ENCODE measurements at regions not wholly inside any gene's neighbourhood (a gene's known extent, or its start where the extent isn't known, plus 50 kb on each side); places are given as distances from the start of the nearest gene placed in this dataset.

DNA sequence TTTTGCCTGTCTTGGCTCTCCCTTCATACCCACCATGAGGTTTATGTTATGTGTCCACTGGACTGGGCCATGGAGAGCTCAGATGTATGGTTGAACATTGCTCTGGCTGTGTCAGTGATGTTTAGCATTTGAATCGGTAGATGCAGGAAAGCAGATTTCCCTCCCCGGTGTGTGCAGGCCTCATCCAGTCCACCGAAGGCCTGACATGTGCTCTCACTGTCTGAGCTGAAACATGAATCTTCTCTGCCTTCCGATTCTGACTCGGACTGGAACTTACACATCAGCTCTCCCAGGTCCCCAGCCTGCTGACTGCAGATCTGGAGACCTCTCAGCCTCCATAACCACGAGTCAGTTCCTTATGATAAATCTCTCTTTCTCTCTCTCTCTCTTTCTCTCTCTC lies 72.4 kb upstream of the SLC66A3 start:
- TF ChIP-seq, protein P1, sequence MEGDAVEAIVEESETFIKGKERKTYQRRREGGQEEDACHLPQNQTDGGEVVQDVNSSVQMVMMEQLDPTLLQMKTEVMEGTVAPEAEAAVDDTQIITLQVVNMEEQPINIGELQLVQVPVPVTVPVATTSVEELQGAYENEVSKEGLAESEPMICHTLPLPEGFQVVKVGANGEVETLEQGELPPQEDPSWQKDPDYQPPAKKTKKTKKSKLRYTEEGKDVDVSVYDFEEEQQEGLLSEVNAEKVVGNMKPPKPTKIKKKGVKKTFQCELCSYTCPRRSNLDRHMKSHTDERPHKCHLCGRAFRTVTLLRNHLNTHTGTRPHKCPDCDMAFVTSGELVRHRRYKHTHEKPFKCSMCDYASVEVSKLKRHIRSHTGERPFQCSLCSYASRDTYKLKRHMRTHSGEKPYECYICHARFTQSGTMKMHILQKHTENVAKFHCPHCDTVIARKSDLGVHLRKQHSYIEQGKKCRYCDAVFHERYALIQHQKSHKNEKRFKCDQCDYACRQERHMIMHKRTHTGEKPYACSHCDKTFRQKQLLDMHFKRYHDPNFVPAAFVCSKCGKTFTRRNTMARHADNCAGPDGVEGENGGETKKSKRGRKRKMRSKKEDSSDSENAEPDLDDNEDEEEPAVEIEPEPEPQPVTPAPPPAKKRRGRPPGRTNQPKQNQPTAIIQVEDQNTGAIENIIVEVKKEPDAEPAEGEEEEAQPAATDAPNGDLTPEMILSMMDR (IDR thresholded peaks at IDR 0.05; ENCODE audit: low read depth, low read length, poor library complexity, severe bottlenecking): no peak
- no peak for TF ChIP-seq EZH2phosphoT487 (IDR thresholded peaks at IDR 0.05; ENCODE audit: borderline replicate concordance, low read length)
